SU-DHL-6 (cell line): ENCODE measurements at regions not wholly inside any gene's neighbourhood (a gene's known extent, or its start where the extent isn't known, plus 50 kb on each side); places are given as distances from the start of the nearest gene placed in this dataset.

Experiments
- H2AFZ ChIP-seq: fragments of 200-600 bp; sonication (generic); 2 replicates; pipeline ENCODE4 v1.6.1; 2014; ENCODE audit warnings: low read depth, mild to moderate bottlenecking, moderate library complexity, mixed read lengths, antibody characterized with exemption, low read length; ENCODE audit not compliant: severe bottlenecking
- H3F3A ChIP-seq: fragments of 200-600 bp; shearing (Covaris generic); 2 replicates; pipeline ENCODE4 v1.6.0; 2016; ENCODE audit warnings: antibody characterized with exemption, mild to moderate bottlenecking; ENCODE audit not compliant: insufficient read depth
- H3K27ac ChIP-seq: fragments of 200-600 bp; sonication (generic); 2 replicates; pipeline ENCODE4 v1.5.1; 2016; ENCODE audit warnings: low read depth, mild to moderate bottlenecking, low read length, moderate library complexity, mixed read lengths
- H3K27me3 ChIP-seq: fragments of 200-600 bp; sonication (generic), shearing (Covaris generic); 2 replicates; pipeline ENCODE4 v1.6.0; 2014; ENCODE audit warnings: mild to moderate bottlenecking, low read length
- H3K36me3 ChIP-seq: fragments of 200-600 bp; sonication (generic); 2 replicates; pipeline ENCODE4 v1.6.1; 2014; ENCODE audit warnings: mild to moderate bottlenecking, low read length, mixed read lengths
- H3K4me2 ChIP-seq: fragments of 300-600, 200-600 bp; shearing (Covaris generic), sonication (generic); 2 replicates; pipeline ENCODE4 v1.6.0; 2014; ENCODE audit warnings: low read length, low read depth, mild to moderate bottlenecking; ENCODE audit not compliant: poor library complexity, severe bottlenecking
- H3K4me3 ChIP-seq: fragments of 200-600 bp; sonication (generic); 2 replicates; pipeline ENCODE4 v1.5.1; 2014; ENCODE audit warnings: antibody characterized with exemption, low read length, mild to moderate bottlenecking, mixed read lengths; ENCODE audit not compliant: insufficient read depth, poor library complexity, severe bottlenecking
- H3K79me2 ChIP-seq: fragments of 200-600 bp; sonication (generic); 2 replicates; pipeline ENCODE4 v1.6.1; 2014; ENCODE audit warnings: mild to moderate bottlenecking, low read length, moderate library complexity; ENCODE audit not compliant: insufficient read depth
- H3K9ac ChIP-seq: fragments of 200-600 bp; sonication (generic); 2 replicates; pipeline ENCODE4 v1.7.0; 2014; ENCODE audit warnings: mild to moderate bottlenecking, low read length
- H3K9me2 ChIP-seq: fragments of 200-600 bp; sonication (generic); replicated peaks from 2 replicates; pipeline ENCODE4 v1.6.1; 2014; ENCODE audit warnings: low read length; ENCODE audit not compliant: insufficient read depth
- H3K9me3 ChIP-seq: fragments of 200-600 bp; sonication (generic); 2 replicates; pipeline ENCODE4 v1.6.1; 2014; ENCODE audit warnings: low read length, mixed read lengths; ENCODE audit not compliant: insufficient read depth
- H4K20me1 ChIP-seq: fragments of 200-600 bp; sonication (generic); 2 replicates; pipeline ENCODE4 v1.6.1; 2014; ENCODE audit warnings: low read depth, mild to moderate bottlenecking, antibody characterized with exemption, low read length, moderate library complexity, mixed read lengths
- EZH2phosphoT487 ChIP-seq: fragments of 200-600 bp; sonication (generic), shearing (Covaris generic); conservative IDR thresholded peaks from 2 replicates; pipeline ENCODE4 v1.6.1; 2018; ENCODE audit warnings: mild to moderate bottlenecking, antibody characterized with exemption, low read length, moderate library complexity, mixed read lengths
- TF ChIP-seq, protein P1 (sequence below): fragments of 200-600 bp; sonication (generic); IDR thresholded peaks from one replicate; pipeline ENCODE4 v1.5.1; 2017; ENCODE audit warnings: antibody characterized with exemption, mild to moderate bottlenecking, low read length, moderate library complexity; ENCODE audit not compliant: insufficient read depth, poor library complexity, severe bottlenecking

DNA sequence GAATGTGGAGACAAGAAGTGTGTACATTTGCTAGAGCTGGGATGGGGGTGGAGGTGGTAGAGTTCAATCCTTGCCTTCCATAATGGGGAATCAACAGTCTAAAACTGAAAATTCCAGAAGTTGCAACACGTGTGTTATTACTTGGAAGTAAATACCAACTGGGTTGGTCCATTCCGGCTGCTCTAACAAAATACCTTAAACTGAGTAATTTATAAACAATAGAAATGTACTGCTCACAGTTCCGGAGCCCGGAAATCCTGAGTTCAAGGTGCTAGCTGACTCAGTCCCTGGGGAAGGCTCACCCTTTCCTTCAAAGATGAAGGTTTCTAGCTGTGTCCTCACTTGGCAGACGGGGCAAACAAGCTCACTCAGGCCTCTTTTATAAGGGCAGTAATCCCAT lies 59.0 kb downstream of the RIN2 start:
- H3K27ac ChIP-seq, result no peak overlapping the region
- no peaks in the 10 kb centered on the region for H3F3A ChIP-seq
- no peaks in the 10 kb centered on the region for H3K79me2 ChIP-seq
- H3K4me3 ChIP-seq, result no peak overlapping the region
- no peak overlapping the region for H2AFZ ChIP-seq
- no peak overlapping the region for H3K9ac ChIP-seq
- no peaks in the 10 kb centered on the region for H3K36me3 ChIP-seq
- no peaks in the 10 kb centered on the region for H3K9me2 ChIP-seq
- H3K9me3 ChIP-seq, result no peaks in the 10 kb centered on the region
- H3K4me2 ChIP-seq, result no peak overlapping the region
- no peak for TF ChIP-seq EZH2phosphoT487
- TF ChIP-seq, protein P1, sequence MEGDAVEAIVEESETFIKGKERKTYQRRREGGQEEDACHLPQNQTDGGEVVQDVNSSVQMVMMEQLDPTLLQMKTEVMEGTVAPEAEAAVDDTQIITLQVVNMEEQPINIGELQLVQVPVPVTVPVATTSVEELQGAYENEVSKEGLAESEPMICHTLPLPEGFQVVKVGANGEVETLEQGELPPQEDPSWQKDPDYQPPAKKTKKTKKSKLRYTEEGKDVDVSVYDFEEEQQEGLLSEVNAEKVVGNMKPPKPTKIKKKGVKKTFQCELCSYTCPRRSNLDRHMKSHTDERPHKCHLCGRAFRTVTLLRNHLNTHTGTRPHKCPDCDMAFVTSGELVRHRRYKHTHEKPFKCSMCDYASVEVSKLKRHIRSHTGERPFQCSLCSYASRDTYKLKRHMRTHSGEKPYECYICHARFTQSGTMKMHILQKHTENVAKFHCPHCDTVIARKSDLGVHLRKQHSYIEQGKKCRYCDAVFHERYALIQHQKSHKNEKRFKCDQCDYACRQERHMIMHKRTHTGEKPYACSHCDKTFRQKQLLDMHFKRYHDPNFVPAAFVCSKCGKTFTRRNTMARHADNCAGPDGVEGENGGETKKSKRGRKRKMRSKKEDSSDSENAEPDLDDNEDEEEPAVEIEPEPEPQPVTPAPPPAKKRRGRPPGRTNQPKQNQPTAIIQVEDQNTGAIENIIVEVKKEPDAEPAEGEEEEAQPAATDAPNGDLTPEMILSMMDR, result no peak
- H4K20me1 ChIP-seq, result no peaks in the 10 kb centered on the region
- no peaks in the 10 kb centered on the region for H3K27me3 ChIP-seq

DNA sequence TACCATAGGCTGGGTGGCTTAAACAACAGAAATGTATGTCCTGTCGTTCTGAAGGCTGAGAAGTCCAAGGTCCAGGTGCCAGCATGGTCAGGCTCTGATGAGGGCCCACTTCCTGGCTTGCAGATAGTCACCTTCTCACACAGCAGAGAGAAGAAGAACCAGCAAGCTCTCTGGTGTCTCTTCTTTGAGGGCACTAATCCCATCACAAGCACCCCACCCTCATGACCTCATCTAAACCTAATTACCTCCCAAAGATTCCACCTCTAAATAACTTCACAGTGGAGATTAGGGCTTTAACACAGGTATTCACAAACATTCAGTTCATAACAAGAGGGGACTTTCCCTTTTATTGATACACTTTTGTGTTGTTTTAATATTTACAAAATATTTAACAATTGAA lies 61.1 kb downstream of the RIN2 start:
- Histone ChIP-seq H2AFZ (no peak overlapping the region), H3K27me3 (no peaks in the 10 kb centered on the region), H3F3A (no peaks in the 10 kb centered on the region), H3K4me2 (no peak overlapping the region), H3K4me3 (no peak overlapping the region), H4K20me1 (no peaks in the 10 kb centered on the region), H3K9ac (no peak overlapping the region), H3K9me3 (no peaks in the 10 kb centered on the region), H3K9me2 (no peaks in the 10 kb centered on the region), H3K79me2 (no peaks in the 10 kb centered on the region), H3K36me3 (no peaks in the 10 kb centered on the region), H3K27ac (no peak overlapping the region)
- TF ChIP-seq, protein P1, result no peak
- TF ChIP-seq EZH2phosphoT487, result no peak

DNA sequence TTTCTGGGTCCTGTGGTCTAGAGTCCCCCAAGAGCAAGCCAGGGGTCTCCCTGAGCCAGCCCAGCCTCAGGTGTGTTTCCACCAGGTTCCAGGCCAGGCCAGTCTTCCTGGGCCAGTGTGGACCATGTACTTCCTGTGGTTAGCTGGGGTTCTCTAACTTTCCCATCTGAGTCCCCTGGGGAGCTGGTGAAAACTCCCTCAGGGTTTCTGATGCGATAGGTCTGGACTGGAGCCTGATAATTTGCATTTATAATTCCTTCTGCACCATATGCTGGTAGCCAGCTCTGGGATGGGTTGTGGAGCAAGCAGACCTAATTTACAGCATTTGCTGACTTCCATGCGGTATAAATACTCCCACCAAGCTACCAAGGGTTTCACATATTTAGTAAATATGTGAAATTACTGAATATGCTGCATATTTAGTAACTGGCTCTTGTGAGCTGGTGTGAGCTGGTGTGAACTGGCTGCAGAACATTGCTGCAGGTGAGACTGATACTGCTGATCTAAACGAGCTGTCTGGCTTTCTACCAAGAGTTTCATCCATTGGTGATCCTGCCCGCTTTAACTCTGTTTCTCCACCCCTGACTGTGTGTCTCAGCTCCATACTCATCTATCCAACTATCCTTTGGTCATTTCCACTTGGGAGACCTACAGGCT lies 62.6 kb downstream of the RIN2 start:
- H3K9me2 ChIP-seq, result no peaks in the 10 kb centered on the region
- no peak overlapping the region for H3K9ac ChIP-seq
- H3K4me3 ChIP-seq, result no peak overlapping the region
- H3K36me3 ChIP-seq, result no peaks in the 10 kb centered on the region
- H2AFZ ChIP-seq, result no peak overlapping the region
- no peak overlapping the region for H3K4me2 ChIP-seq
- H4K20me1 ChIP-seq, result no peaks in the 10 kb centered on the region
- no peaks in the 10 kb centered on the region for H3K9me3 ChIP-seq
- TF ChIP-seq EZH2phosphoT487, result no peak
- TF ChIP-seq, protein P1, result no peak
- H3K27me3 ChIP-seq, result no peaks in the 10 kb centered on the region
- no peaks in the 10 kb centered on the region for H3K79me2 ChIP-seq
- no peak overlapping the region for H3K27ac ChIP-seq
- H3F3A ChIP-seq, result no peaks in the 10 kb centered on the region
